MM.1S (cell line): ENCODE measurements at regions not wholly inside any gene's neighbourhood (a gene's known extent, or its start where the extent isn't known, plus 50 kb on each side); places are given as distances from the start of the nearest gene placed in this dataset.

Source experiments
- DNase-seq: peaks from one replicate; pipeline ENCODE4 v3.0.0-alpha.2; 2015
- H2AFZ ChIP-seq: fragments of 300-600 bp; sonication (generic); 2 replicates; pipeline ENCODE4 v1.6.0; 2016; ENCODE audit warnings: antibody characterized with exemption, low read length
- H3F3A ChIP-seq: fragments of 300-600 bp; sonication (generic); 2 replicates; pipeline ENCODE4 v1.6.1; 2016; ENCODE audit warnings: mild to moderate bottlenecking, antibody characterized with exemption, low read length, moderate library complexity, mixed read lengths; ENCODE audit not compliant: insufficient read depth
- H3K27ac ChIP-seq: fragments of 300-600 bp; sonication (generic); 2 replicates; pipeline ENCODE4 v1.5.1; 2016; ENCODE audit warnings: mild to moderate bottlenecking, low read length
- H3K27me3 ChIP-seq: fragments of 300-600 bp; sonication (generic); replicated peaks from 2 replicates; pipeline ENCODE4 v1.6.0; 2016; ENCODE audit warnings: low read length; ENCODE audit not compliant: insufficient read depth
- H3K36me3 ChIP-seq: fragments of 300-600 bp; sonication (generic); replicated peaks from 2 replicates; pipeline ENCODE4 v1.6.1; 2016; ENCODE audit warnings: mild to moderate bottlenecking, low read length, mixed read lengths; ENCODE audit not compliant: insufficient read depth
- H3K4me1 ChIP-seq: fragments of 300-600 bp; sonication (generic); 2 replicates; pipeline ENCODE4 v1.6.1; 2016; ENCODE audit warnings: low read length, mixed read lengths
- H3K4me2 ChIP-seq: fragments of 300-600 bp; sonication (generic); 2 replicates; pipeline ENCODE4 v1.6.0; 2016; ENCODE audit warnings: low read depth, low read length
- H3K4me3 ChIP-seq: fragments of 300-600 bp; sonication (generic); 2 replicates; pipeline ENCODE4 v1.5.1; 2016; ENCODE audit warnings: low read length, mixed read lengths
- H3K79me2 ChIP-seq: fragments of 300-600 bp; sonication (generic); 2 replicates; pipeline ENCODE4 v1.6.1; 2016; ENCODE audit warnings: mixed run types, low read length, mixed read lengths
- H3K9ac ChIP-seq: fragments of 300-600 bp; sonication (generic); 2 replicates; pipeline ENCODE4 v1.6.1; 2016; ENCODE audit warnings: low read length, mixed read lengths
- H3K9me2 ChIP-seq: fragments of 300-600 bp; sonication (generic); replicated peaks from 2 replicates; pipeline ENCODE4 v1.6.1; 2016; ENCODE audit warnings: mild to moderate bottlenecking, low read length, mixed read lengths; ENCODE audit not compliant: insufficient read depth
- H3K9me3 ChIP-seq: fragments of 300-600 bp; sonication (generic); replicated peaks from 2 replicates; pipeline ENCODE4 v1.6.1; 2016; ENCODE audit warnings: mild to moderate bottlenecking, low read length, mixed read lengths; ENCODE audit not compliant: insufficient read depth
- H4K20me1 ChIP-seq: fragments of 300-600 bp; sonication (generic); 2 replicates; pipeline ENCODE4 v1.6.1; 2016; ENCODE audit warnings: mild to moderate bottlenecking, low read length, moderate library complexity, mixed read lengths; ENCODE audit not compliant: insufficient read depth
- EZH2 ChIP-seq: fragments of 300-600 bp; sonication (generic); optimal IDR thresholded peaks from 2 replicates; pipeline ENCODE3; 2017; ENCODE audit warnings: low read depth, mild to moderate bottlenecking, antibody characterized with exemption, low read length, mixed read lengths
- EZH2phosphoT487 ChIP-seq: fragments of 300-600 bp; sonication (generic); IDR thresholded peaks from 2 replicates; pipeline ENCODE4 v1.6.1; 2018; ENCODE audit warnings: antibody characterized with exemption, low read length
- TF ChIP-seq, protein P1 (sequence below): fragments of 300-600 bp; sonication (generic); IDR thresholded peaks from 2 replicates; pipeline ENCODE4 v1.5.1; 2016; ENCODE audit warnings: antibody characterized with exemption, low read length, mixed read lengths

DNA sequence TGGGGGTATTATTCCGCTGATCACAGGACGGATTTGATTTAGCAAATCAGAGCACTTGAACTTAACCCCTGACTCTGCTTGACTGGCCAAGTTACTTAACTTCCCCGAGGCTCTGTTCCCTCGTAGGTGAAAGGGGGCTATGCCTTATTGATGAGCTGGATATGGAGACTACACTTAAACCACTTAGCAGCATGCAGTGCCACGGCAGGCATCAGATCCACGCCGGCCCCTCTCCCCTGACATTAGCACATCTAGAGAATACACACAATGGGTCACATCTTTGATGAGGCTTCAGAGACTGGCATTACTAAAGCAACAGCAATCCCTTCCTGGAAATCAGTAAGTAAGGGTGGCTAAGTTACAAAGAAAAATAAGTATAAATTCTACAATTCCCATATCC, 71.0 kb downstream of the ABCC12 start:
- no peak overlapping the region for H3K9ac ChIP-seq
- H4K20me1 ChIP-seq = no peaks in the 10 kb centered on the region
- H3K79me2 ChIP-seq = no peaks in the 10 kb centered on the region
- H3K9me3 ChIP-seq = no peaks in the 10 kb centered on the region
- H3K36me3 ChIP-seq = no peaks in the 10 kb centered on the region
- DNase-seq = no peak
- no peaks in the 10 kb centered on the region for H3K4me1 ChIP-seq
- H3K4me2 ChIP-seq = no peak overlapping the region
- no peak overlapping the region for H2AFZ ChIP-seq
- H3K27ac ChIP-seq = no peak overlapping the region
- H3K27me3 ChIP-seq = no peaks in the 10 kb centered on the region
- H3F3A ChIP-seq = no peaks in the 10 kb centered on the region
- TF ChIP-seq, protein P1, sequence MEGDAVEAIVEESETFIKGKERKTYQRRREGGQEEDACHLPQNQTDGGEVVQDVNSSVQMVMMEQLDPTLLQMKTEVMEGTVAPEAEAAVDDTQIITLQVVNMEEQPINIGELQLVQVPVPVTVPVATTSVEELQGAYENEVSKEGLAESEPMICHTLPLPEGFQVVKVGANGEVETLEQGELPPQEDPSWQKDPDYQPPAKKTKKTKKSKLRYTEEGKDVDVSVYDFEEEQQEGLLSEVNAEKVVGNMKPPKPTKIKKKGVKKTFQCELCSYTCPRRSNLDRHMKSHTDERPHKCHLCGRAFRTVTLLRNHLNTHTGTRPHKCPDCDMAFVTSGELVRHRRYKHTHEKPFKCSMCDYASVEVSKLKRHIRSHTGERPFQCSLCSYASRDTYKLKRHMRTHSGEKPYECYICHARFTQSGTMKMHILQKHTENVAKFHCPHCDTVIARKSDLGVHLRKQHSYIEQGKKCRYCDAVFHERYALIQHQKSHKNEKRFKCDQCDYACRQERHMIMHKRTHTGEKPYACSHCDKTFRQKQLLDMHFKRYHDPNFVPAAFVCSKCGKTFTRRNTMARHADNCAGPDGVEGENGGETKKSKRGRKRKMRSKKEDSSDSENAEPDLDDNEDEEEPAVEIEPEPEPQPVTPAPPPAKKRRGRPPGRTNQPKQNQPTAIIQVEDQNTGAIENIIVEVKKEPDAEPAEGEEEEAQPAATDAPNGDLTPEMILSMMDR = no peak
- TF ChIP-seq EZH2 (no peak), EZH2phosphoT487 (no peak)
- H3K4me3 ChIP-seq = no peak overlapping the region
- no peaks in the 10 kb centered on the region for H3K9me2 ChIP-seq

DNA sequence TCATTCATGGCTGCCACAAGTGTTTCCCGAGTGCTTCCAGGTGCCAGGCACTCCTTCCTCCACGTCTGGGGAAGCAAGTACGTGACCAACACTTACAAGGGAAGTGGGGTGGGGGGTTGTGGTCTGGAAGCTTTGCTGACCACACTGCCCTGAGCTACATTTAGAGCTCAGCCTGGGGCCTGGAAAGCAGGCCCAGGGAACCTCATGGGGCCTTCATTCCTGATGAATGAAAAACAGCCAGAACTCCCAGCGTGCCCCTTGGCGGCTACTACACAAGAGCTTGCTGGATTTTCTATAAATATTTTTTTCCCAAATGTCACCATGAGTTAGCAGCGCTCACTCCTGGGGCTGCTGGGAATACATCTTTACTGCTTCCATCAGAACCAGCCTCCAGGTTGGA, 73.3 kb downstream of the ABCC12 start:
- no peaks in the 10 kb centered on the region for H3K36me3 ChIP-seq
- H3K4me3 ChIP-seq = no peak overlapping the region
- no peak overlapping the region for H2AFZ ChIP-seq
- H3K79me2 ChIP-seq = no peaks in the 10 kb centered on the region
- no peaks in the 10 kb centered on the region for H3K9me2 ChIP-seq
- no peak overlapping the region for H3K27ac ChIP-seq
- no peaks in the 10 kb centered on the region for H4K20me1 ChIP-seq
- no peak overlapping the region for H3K4me2 ChIP-seq
- no peaks in the 10 kb centered on the region for H3K9me3 ChIP-seq
- H3K9ac ChIP-seq = no peak overlapping the region
- H3F3A ChIP-seq = no peaks in the 10 kb centered on the region
- DNase-seq = no peak
- no peaks in the 10 kb centered on the region for H3K27me3 ChIP-seq
- no peaks in the 10 kb centered on the region for H3K4me1 ChIP-seq
- TF ChIP-seq, protein P1 = no peak
- TF ChIP-seq EZH2phosphoT487 = no peak
- TF ChIP-seq EZH2 = no peak

DNA sequence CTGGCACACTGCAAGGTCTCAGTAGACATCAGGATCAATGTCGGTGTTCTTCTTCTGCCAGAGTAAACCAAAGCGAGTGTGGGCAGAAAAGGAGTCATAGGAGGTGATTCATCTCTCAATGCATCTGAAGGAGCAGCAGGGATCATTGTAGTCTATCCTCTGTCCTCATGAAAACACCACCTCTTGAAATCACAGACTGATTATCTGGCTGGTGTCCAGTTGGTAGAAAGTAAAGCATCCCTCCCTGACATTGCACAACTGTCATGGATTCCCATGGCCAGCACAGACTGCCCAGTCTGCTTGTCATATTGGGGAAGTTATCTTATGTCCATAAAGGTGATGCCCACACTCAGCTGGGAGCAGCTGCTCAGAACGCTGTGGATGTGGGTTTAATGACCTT, 74.1 kb downstream of the ABCC12 start:
- Histone ChIP-seq H3K4me1 (no peaks in the 10 kb centered on the region), H4K20me1 (no peaks in the 10 kb centered on the region), H3K9me2 (no peaks in the 10 kb centered on the region), H3K79me2 (no peaks in the 10 kb centered on the region), H3K9me3 (no peaks in the 10 kb centered on the region), H3K9ac (no peak overlapping the region), H3K27ac (no peak overlapping the region), H3K36me3 (no peaks in the 10 kb centered on the region), H2AFZ (no peak overlapping the region), H3K27me3 (no peaks in the 10 kb centered on the region), H3K4me3 (no peak overlapping the region), H3F3A (no peaks in the 10 kb centered on the region), H3K4me2 (no peak overlapping the region)
- TF ChIP-seq EZH2phosphoT487 = no peak
- DNase-seq = no peak

DNA sequence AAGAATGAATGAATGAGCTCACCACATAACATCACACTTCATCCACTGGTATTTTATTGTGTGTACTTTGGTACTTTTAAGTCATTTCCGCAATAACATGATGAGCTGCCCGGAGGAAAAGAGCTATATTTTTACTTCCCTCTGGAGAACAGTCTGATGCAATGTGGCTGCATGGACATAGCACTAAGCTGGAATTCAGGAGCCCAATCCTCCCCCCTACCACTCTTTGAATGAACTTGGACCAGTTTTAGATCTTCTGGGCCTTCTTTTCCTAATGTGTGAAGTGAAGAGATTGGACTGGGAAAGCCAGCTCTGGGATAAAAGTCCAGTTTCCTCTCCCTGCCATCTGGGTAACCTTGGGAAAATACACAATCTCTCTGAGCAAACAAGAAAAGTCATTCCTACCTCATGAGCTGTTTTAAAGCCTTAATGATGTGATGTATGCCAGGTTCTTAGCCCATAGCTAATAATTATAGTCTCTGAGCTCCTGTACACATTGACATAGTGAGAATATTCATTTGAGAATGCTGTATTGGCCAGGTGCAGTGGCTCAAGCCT, 79.3 kb downstream of the ABCC12 start:
- Histone ChIP-seq H3K4me1 (no peaks in the 10 kb centered on the region), H3K9me2 (no peaks in the 10 kb centered on the region), H3F3A (no peaks in the 10 kb centered on the region), H3K4me2 (no peak overlapping the region), H3K9me3 (no peaks in the 10 kb centered on the region), H3K79me2 (no peaks in the 10 kb centered on the region), H3K27ac (no peak overlapping the region), H3K27me3 (no peaks in the 10 kb centered on the region), H3K4me3 (no peak overlapping the region), H4K20me1 (no peaks in the 10 kb centered on the region), H3K36me3 (no peaks in the 10 kb centered on the region), H2AFZ (no peak overlapping the region), H3K9ac (no peak overlapping the region)
- no peak for DNase-seq
- no peak for TF ChIP-seq EZH2phosphoT487
- no peak for TF ChIP-seq EZH2
- TF ChIP-seq, protein P1 = no peak
